Neural cell (in vitro differentiated cells): ENCODE measurements at regions not wholly inside any gene's neighbourhood (a gene's known extent, or its start where the extent isn't known, plus 50 kb on each side); places are given as distances from the start of the nearest gene placed in this dataset.

Experiments
- H2AFZ ChIP-seq: fragments of 200-600, 300-800 bp; sonication (generic), shearing (Covaris generic); 2 replicates; pipeline ENCODE4 v1.6.0; 2014; ENCODE audit warnings: low read depth, mild to moderate bottlenecking, antibody characterized with exemption, low read length, moderate library complexity
- H3F3A ChIP-seq: fragments of 200-600 bp; shearing (Covaris generic); 2 replicates; pipeline ENCODE4 v1.6.1; 2016; ENCODE audit warnings: mild to moderate bottlenecking, moderate library complexity, mixed read lengths, antibody characterized with exemption, low read length; ENCODE audit not compliant: insufficient read depth, poor library complexity, severe bottlenecking
- H3K27ac ChIP-seq: fragments of 200-600, 300-800 bp; sonication (generic), shearing (Covaris generic); 2 replicates; pipeline ENCODE4 v1.5.1; 2014; ENCODE audit warnings: mild to moderate bottlenecking, low read length, moderate library complexity
- H3K27me3 ChIP-seq: fragments of 300-800, 200-600 bp; sonication (generic), shearing (Covaris generic); 2 replicates; pipeline ENCODE4 v1.6.0; 2014; ENCODE audit warnings: mild to moderate bottlenecking, low read depth, low read length, moderate library complexity; ENCODE audit not compliant: insufficient read depth
- H3K36me3 ChIP-seq: fragments of 300-800, 200-600 bp; sonication (generic), shearing (Covaris generic); 2 replicates; pipeline ENCODE4 v1.5.1; 2014; ENCODE audit warnings: mild to moderate bottlenecking, antibody characterized with exemption, low read length, moderate library complexity; ENCODE audit not compliant: insufficient read depth
- H3K4me2 ChIP-seq: fragments of 300-800, 200-600 bp; sonication (generic), shearing (Covaris generic); 2 replicates; pipeline ENCODE4 v1.6.0; 2014; ENCODE audit warnings: mild to moderate bottlenecking, low read length
- H3K4me3 ChIP-seq: fragments of 300-800, 200-600 bp; sonication (generic), shearing (Covaris generic); 2 replicates; pipeline ENCODE4 v1.5.1; 2014; ENCODE audit warnings: mild to moderate bottlenecking, low read length, moderate library complexity
- H3K79me2 ChIP-seq: fragments of 200-600 bp; shearing (Covaris generic); replicated peaks from 2 replicates; pipeline ENCODE4 v1.6.0; 2014; ENCODE audit warnings: mild to moderate bottlenecking, low read length, moderate library complexity; ENCODE audit not compliant: insufficient read depth
- H3K9ac ChIP-seq: fragments of 300-800, 200-600 bp; sonication (generic), shearing (Covaris generic); 2 replicates; pipeline ENCODE4 v1.6.1; 2016; ENCODE audit warnings: mild to moderate bottlenecking, low read length, mixed read lengths
- H3K9me2 ChIP-seq: fragments of 200-600 bp; shearing (Covaris generic); 2 replicates; pipeline ENCODE4 v1.6.1; 2016; ENCODE audit warnings: mild to moderate bottlenecking, low read length, mixed read lengths; ENCODE audit not compliant: insufficient read depth
- H3K9me3 ChIP-seq: fragments of 200-600, 300-800 bp; sonication (generic), shearing (Covaris generic); 2 replicates; pipeline ENCODE4 v1.6.1; 2016; ENCODE audit warnings: mild to moderate bottlenecking, mixed run types, low read length, moderate library complexity, mixed read lengths
- H4K20me1 ChIP-seq: fragments of 200-600 bp; shearing (Covaris generic); 2 replicates; pipeline ENCODE4 v1.6.1; 2016; ENCODE audit warnings: mild to moderate bottlenecking, mixed run types; ENCODE audit not compliant: insufficient read depth
- EP300 ChIP-seq: fragments of 450-650 bp; conservative IDR thresholded peaks from 2 replicates; pipeline ENCODE4 v1.6.1; 2014; ENCODE audit warnings: antibody characterized with exemption, mild to moderate bottlenecking, moderate library complexity; ENCODE audit not compliant: poor library complexity, severe bottlenecking
- EZH2 ChIP-seq: fragments of 200-600, 300-800 bp; shearing (Covaris generic), sonication (generic); IDR thresholded peaks from 2 replicates; pipeline ENCODE4 v1.6.1; 2014; ENCODE audit warnings: antibody characterized with exemption, low read length, borderline replicate concordance, mild to moderate bottlenecking; ENCODE audit not compliant: insufficient read depth, poor library complexity, severe bottlenecking
- MXI1 ChIP-seq: fragments of 450-650 bp; conservative IDR thresholded peaks from 2 replicates; pipeline ENCODE4 v1.6.1; 2014; ENCODE audit warnings: antibody characterized with exemption, mild to moderate bottlenecking; ENCODE audit not compliant: poor library complexity, severe bottlenecking
- POLR2AphosphoS5 ChIP-seq: IDR thresholded peaks from 2 replicates; pipeline ENCODE4 v1.6.1; 2012
- RAD21 ChIP-seq: fragments of 450-650 bp; conservative IDR thresholded peaks from 2 replicates; pipeline ENCODE4 v1.6.1; 2014; ENCODE audit warnings: antibody characterized with exemption, mild to moderate bottlenecking, moderate library complexity
- SMC3 ChIP-seq: fragments of 450-650 bp; conservative IDR thresholded peaks from 2 replicates; pipeline ENCODE4 v1.6.1; 2014; ENCODE audit warnings: antibody characterized with exemption, mild to moderate bottlenecking, moderate library complexity; ENCODE audit not compliant: poor library complexity
- TAF1 ChIP-seq: IDR thresholded peaks from 2 replicates; pipeline ENCODE4 v1.6.1; 2012; ENCODE audit warnings: low read depth
- TF ChIP-seq, protein P1 (sequence below): IDR thresholded peaks from 2 replicates; pipeline ENCODE4 v1.6.1; 2012; ENCODE audit warnings: borderline replicate concordance
- TF ChIP-seq, protein P2 (sequence below): fragments of 450-650 bp; IDR thresholded peaks from 2 replicates; pipeline ENCODE4 v1.5.1; 2014; ENCODE audit warnings: antibody characterized with exemption, mild to moderate bottlenecking, moderate library complexity; ENCODE audit not compliant: poor library complexity, severe bottlenecking

DNA sequence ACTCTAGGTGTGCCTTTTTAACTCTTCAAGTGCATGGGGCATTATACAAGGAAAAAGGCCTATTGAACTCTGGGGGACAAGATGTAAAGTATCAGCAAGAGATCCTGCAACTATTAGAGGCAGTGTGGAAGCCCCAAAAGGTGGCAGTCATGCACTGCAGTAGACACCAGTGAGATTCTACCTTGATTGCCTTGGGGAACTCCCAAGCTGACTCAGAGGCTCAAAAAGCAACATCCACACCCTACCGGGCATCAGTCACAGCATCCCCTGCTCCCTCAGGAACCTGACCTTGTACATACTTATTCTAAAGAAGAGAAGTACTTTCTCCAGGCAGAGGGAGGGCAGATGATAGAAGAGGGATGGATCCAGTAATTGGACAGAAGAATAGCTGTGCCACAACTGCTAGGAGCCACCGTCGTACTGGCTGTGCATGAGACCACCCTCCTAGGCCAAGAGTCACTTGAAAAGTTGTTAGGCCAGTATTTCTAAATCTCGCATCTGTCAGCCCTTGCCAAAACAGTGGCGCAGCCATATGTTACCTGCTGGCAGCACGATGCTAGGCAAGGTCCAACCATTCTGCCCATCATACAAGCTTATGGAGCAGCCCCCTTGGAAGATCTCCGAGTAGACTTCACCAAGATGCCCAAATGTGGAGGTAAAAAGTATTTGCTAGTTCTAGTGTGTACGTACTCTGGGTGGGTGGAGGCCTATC lies 523.1 kb upstream of the FRG2C start:
- Histone ChIP-seq H3K27me3 (no peaks in the 10 kb centered on the region), H3K4me3 (no peak overlapping the region), H4K20me1 (no peaks in the 10 kb centered on the region), H3K9me3 (no peaks in the 10 kb centered on the region), H3F3A (no peaks in the 10 kb centered on the region), H2AFZ (no peak overlapping the region), H3K27ac (no peak overlapping the region), H3K4me2 (no peak overlapping the region), H3K36me3 (no peaks in the 10 kb centered on the region), H3K79me2 (no peaks in the 10 kb centered on the region), H3K9ac (no peak overlapping the region), H3K9me2 (no peaks in the 10 kb centered on the region)
- TF ChIP-seq MXI1: no peak

DNA sequence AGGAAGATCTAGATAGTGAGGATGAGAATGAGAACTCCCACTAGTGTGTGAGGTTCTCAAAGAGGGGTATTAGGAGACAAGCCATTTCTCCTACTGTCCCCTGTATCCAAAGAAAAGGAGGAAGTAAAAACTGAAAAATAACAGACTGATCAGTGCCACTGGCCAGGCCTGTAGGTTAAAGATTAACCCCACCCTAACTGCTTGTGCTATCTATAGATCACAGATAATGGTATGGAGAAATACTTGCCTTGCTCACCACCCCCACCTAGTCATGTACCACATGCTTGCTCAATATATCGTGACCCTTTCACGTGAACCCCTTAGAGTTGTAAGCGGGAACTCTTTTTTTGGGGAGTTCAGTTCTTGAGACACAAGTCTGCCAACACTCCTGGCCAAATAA lies 519.7 kb upstream of the FRG2C start:
- Histone ChIP-seq H3K4me3 (no peak overlapping the region), H3K4me2 (no peak overlapping the region), H3K9me2 (no peaks in the 10 kb centered on the region), H3K27ac (no peak overlapping the region), H3K9ac (no peak overlapping the region), H3K27me3 (no peaks in the 10 kb centered on the region), H2AFZ (no peak overlapping the region), H3F3A (no peaks in the 10 kb centered on the region), H3K9me3 (no peaks in the 10 kb centered on the region), H3K36me3 (no peaks in the 10 kb centered on the region), H4K20me1 (no peaks in the 10 kb centered on the region), H3K79me2 (no peaks in the 10 kb centered on the region)
- TF ChIP-seq, protein P1, sequence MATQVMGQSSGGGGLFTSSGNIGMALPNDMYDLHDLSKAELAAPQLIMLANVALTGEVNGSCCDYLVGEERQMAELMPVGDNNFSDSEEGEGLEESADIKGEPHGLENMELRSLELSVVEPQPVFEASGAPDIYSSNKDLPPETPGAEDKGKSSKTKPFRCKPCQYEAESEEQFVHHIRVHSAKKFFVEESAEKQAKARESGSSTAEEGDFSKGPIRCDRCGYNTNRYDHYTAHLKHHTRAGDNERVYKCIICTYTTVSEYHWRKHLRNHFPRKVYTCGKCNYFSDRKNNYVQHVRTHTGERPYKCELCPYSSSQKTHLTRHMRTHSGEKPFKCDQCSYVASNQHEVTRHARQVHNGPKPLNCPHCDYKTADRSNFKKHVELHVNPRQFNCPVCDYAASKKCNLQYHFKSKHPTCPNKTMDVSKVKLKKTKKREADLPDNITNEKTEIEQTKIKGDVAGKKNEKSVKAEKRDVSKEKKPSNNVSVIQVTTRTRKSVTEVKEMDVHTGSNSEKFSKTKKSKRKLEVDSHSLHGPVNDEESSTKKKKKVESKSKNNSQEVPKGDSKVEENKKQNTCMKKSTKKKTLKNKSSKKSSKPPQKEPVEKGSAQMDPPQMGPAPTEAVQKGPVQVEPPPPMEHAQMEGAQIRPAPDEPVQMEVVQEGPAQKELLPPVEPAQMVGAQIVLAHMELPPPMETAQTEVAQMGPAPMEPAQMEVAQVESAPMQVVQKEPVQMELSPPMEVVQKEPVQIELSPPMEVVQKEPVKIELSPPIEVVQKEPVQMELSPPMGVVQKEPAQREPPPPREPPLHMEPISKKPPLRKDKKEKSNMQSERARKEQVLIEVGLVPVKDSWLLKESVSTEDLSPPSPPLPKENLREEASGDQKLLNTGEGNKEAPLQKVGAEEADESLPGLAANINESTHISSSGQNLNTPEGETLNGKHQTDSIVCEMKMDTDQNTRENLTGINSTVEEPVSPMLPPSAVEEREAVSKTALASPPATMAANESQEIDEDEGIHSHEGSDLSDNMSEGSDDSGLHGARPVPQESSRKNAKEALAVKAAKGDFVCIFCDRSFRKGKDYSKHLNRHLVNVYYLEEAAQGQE: no peak

DNA sequence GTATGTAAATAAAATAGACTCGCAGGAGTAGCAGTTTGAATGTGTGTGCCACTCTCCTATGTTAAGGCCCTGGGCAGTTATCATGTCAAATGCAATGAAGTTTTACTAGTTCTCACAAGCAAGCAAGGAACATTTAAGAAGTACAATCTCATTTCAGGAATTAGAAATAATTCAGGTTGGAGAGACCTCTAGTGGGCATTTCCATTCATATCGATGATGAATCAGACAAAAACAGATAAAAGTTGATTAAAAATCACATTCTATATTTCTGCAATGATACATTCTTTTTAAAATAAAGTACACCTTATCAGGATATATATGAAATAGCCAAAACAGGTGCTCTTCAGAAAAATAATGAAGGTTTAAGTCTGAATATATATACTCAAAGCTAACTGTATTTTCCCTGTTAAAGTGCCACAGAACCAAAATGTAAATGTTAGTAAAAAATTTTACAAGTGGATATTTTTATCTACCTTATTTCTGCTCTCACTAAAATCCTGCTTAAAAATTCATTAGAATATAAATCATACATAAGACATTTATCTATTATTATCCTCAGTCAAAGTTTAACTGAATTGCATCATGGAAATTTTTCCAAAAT lies 492.4 kb upstream of the FRG2C start:
- no peak overlapping the region for H3K4me2 ChIP-seq
- H3K27ac ChIP-seq: no peak overlapping the region
- no peaks in the 10 kb centered on the region for H3K27me3 ChIP-seq
- no peaks in the 10 kb centered on the region for H3K9me2 ChIP-seq
- H3K9me3 ChIP-seq: no peaks in the 10 kb centered on the region
- H4K20me1 ChIP-seq: no peaks in the 10 kb centered on the region
- no peak for TF ChIP-seq POLR2AphosphoS5
- no peak for TF ChIP-seq EZH2
- TF ChIP-seq SMC3: peak; percentile 85
- TF ChIP-seq RAD21: peak; percentile 86
- TF ChIP-seq MXI1: no peak
- no peak for TF ChIP-seq TAF1
- TF ChIP-seq, protein P2, sequence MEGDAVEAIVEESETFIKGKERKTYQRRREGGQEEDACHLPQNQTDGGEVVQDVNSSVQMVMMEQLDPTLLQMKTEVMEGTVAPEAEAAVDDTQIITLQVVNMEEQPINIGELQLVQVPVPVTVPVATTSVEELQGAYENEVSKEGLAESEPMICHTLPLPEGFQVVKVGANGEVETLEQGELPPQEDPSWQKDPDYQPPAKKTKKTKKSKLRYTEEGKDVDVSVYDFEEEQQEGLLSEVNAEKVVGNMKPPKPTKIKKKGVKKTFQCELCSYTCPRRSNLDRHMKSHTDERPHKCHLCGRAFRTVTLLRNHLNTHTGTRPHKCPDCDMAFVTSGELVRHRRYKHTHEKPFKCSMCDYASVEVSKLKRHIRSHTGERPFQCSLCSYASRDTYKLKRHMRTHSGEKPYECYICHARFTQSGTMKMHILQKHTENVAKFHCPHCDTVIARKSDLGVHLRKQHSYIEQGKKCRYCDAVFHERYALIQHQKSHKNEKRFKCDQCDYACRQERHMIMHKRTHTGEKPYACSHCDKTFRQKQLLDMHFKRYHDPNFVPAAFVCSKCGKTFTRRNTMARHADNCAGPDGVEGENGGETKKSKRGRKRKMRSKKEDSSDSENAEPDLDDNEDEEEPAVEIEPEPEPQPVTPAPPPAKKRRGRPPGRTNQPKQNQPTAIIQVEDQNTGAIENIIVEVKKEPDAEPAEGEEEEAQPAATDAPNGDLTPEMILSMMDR: peak; percentile 79
- TF ChIP-seq EP300: no peak
- TF ChIP-seq, protein P1: no peak
- no peaks in the 10 kb centered on the region for H3F3A ChIP-seq
- H3K9ac ChIP-seq: no peak overlapping the region
- no peak overlapping the region for H2AFZ ChIP-seq
- no peaks in the 10 kb centered on the region for H3K79me2 ChIP-seq
- H3K36me3 ChIP-seq: no peaks in the 10 kb centered on the region
- H3K4me3 ChIP-seq: no peak overlapping the region
